LNCaP clone FGC (cell line): ENCODE measurements at regions not wholly inside any gene's neighbourhood (a gene's known extent, or its start where the extent isn't known, plus 50 kb on each side); places are given as distances from the start of the nearest gene placed in this dataset.

ENCODE experiments used
- DNase-seq: peaks from one replicate; pipeline ENCODE4 v3.0.0-alpha.2; 2011; ENCODE audit warnings: low read depth
- H3K4me3 ChIP-seq: 2 replicates; pipeline ENCODE4 v1.5.1; 2011; ENCODE audit warnings: mild to moderate bottlenecking, low read depth, low read length, control low read depth
- CTCF ChIP-seq: IDR thresholded peaks from 2 replicates; pipeline ENCODE4 v1.5.1; 2012; ENCODE audit warnings: mild to moderate bottlenecking; ENCODE audit not compliant: control insufficient read depth, insufficient read depth; ENCODE audit errors: extremely low read depth

- TF ChIP-seq CTCF = no peak
- no peak for DNase-seq
- no peak overlapping the region for H3K4me3 ChIP-seq
Observed at GRCh38 chr9:7909537-7909936, 110.0 kb upstream of the DMAC1 start.

- no peak for DNase-seq
- no peak overlapping the region for H3K4me3 ChIP-seq
- TF ChIP-seq CTCF = no peak
Observed at GRCh38 chr9:7907551-7908337, 108.2 kb upstream of the DMAC1 start.

- TF ChIP-seq CTCF = no peak
- H3K4me3 ChIP-seq = no peak overlapping the region
- no peak for DNase-seq
Observed at GRCh38 chr9:7906783-7907550, 107.4 kb upstream of the DMAC1 start.

- TF ChIP-seq CTCF = no peak
- DNase-seq = no peak
- H3K4me3 ChIP-seq = no peak overlapping the region
Observed at GRCh38 chr9:7901621-7902020, 102.0 kb upstream of the DMAC1 start.

- DNase-seq = no peak
- TF ChIP-seq CTCF = no peak
- H3K4me3 ChIP-seq = no peak overlapping the region
Observed at GRCh38 chr9:7900541-7900940, 101.0 kb upstream of the DMAC1 start.

- no peak for TF ChIP-seq CTCF
- no peak overlapping the region for H3K4me3 ChIP-seq
Observed at GRCh38 chr9:7899753-7900152, 100.2 kb upstream of the DMAC1 start.

More at GRCh38 chr9:7899753-7900152, 100.2 kb upstream of the DMAC1 start:
- DNase-seq = no peak
